Liver (tissue), 7 donors: ENCODE measurements at regions not wholly inside any gene's neighbourhood (a gene's known extent, or its start where the extent isn't known, plus 50 kb on each side); places are given as distances from the start of the nearest gene placed in this dataset.

Source experiments
- DNase-seq: peaks from one replicate; pipeline ENCODE4 v3.0.0-alpha.2; 2017; ENCODE audit warnings: low spot score
- H3K27ac ChIP-seq, 2 donors: one replicate each; pipeline ENCODE4 v1.7.0; 2013; ENCODE audit warnings: inconsistent platforms in 2 of 2, low read length in 2 of 2, control low read depth in 1 of 2, low read depth in 1 of 2, mild to moderate bottlenecking in 1 of 2
- H3K27me3 ChIP-seq, 4 donors: one replicate each; pipeline versions ENCODE4 v1.6.1 to v1.7.0; 2013; ENCODE audit warnings: low read length in 3 of 4, inconsistent platforms in 1 of 4, mild to moderate bottlenecking in 1 of 4, moderate library complexity in 1 of 4; ENCODE audit not compliant: control insufficient read depth in 4 of 4, insufficient read depth in 4 of 4
- H3K36me3 ChIP-seq, 4 donors: one replicate each; pipeline versions ENCODE4 v1.6.1 to v1.7.0; 2013; ENCODE audit warnings: low read length in 3 of 4, mild to moderate bottlenecking in 3 of 4, low read depth in 1 of 4, moderate library complexity in 1 of 4; ENCODE audit not compliant: control insufficient read depth in 4 of 4, insufficient read depth in 3 of 4
- H3K4me1 ChIP-seq, 4 donors: one replicate each; pipeline versions ENCODE4 v1.6.1 to v1.7.0; 2013; ENCODE audit warnings: low read length in 3 of 4, mild to moderate bottlenecking in 3 of 4, moderate library complexity in 1 of 4; ENCODE audit not compliant: control insufficient read depth in 4 of 4, insufficient read depth in 4 of 4
- H3K4me3 ChIP-seq, 3 donors: one replicate each; pipeline versions ENCODE4 v1.6.1 to v1.7.0; 2013; ENCODE audit warnings: low read length in 3 of 3, control low read depth in 1 of 3, low read depth in 1 of 3, mild to moderate bottlenecking in 1 of 3
- H3K9ac ChIP-seq, 2 donors: one replicate each; pipeline ENCODE4 v1.7.0; 2013; ENCODE audit warnings: low read length in 2 of 2, mild to moderate bottlenecking in 2 of 2, moderate library complexity in 2 of 2, control low read depth in 1 of 2, low read depth in 1 of 2
- H3K9me3 ChIP-seq, 4 donors: one replicate each; pipeline versions ENCODE4 v1.6.1 to v1.7.0; 2013; ENCODE audit warnings: low read length in 3 of 4; ENCODE audit not compliant: control insufficient read depth in 4 of 4
- EGR1 ChIP-seq, 2 donors: IDR thresholded peaks; 2 replicates each; pipeline ENCODE4 v1.6.1; 2016 to 2018; ENCODE audit warnings: antibody characterized with exemption in 2 of 2, low read depth in 2 of 2
- HNF4A ChIP-seq, 2 donors: conservative IDR thresholded peaks; 2 replicates each; pipeline ENCODE4 v1.6.1; 2016; ENCODE audit warnings: antibody characterized with exemption in 2 of 2, mild to moderate bottlenecking in 2 of 2
- MAX ChIP-seq: IDR thresholded peaks from 2 replicates; pipeline ENCODE4 v1.6.1; 2016; ENCODE audit warnings: antibody characterized with exemption
- RAD21 ChIP-seq, 2 donors: IDR thresholded peaks; 2 replicates each; pipeline ENCODE4 v1.6.1; 2016; ENCODE audit warnings: antibody characterized with exemption in 2 of 2, mild to moderate bottlenecking in 2 of 2
- TAF1 ChIP-seq: conservative IDR thresholded peaks from 2 replicates; pipeline ENCODE4 v1.6.1; 2016; ENCODE audit warnings: antibody characterized with exemption, mild to moderate bottlenecking
- YY1 ChIP-seq: IDR thresholded peaks from 2 replicates; pipeline ENCODE4 v1.6.1; 2016; ENCODE audit warnings: antibody characterized with exemption, mild to moderate bottlenecking
- ZBTB33 ChIP-seq: IDR thresholded peaks from 2 replicates; pipeline ENCODE4 v1.6.1; 2016; ENCODE audit warnings: antibody characterized with exemption
- WGBS: extraction: QIAGEN DNeasy Blood & Tissue Kit; methylation state at CpG from one replicate; pipeline ENCODE4 v1.1.7; 2013; 5-methylcytosine and 5-hydroxymethylcytosine counted together
- TF ChIP-seq, protein P1 (sequence below): IDR thresholded peaks from 2 replicates; pipeline ENCODE4 v1.6.1; 2016; ENCODE audit warnings: antibody characterized with exemption, mild to moderate bottlenecking
- donor health status: healthy.
- donor health status: healthy.
- donor health status: healthy.
- donor health status: healthy.

DNA sequence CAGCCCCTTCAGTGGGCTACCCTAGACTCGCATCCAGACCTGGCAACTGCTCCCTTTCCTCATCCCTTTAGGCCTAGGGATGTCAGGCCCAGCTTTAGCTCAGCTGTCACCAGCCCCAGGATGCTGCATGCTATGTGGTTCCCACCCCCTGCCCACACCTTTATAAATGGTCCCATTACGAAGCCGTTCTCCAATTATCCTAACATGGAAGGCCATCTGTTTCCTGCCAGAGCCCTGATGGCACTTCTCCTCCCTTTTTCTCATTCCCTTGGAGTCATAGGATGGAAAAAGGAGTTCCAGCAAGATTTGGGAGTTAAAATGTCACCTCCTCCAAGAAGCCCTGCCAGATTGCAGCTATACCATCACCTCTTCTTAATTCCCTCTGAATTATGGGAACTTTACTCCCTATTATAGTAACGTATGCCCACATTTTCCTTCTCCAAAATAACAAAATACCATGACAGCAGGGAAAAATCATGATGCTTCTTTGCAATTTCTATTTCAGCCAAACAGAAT is 205.0 kb upstream of the GRIK3 start:
- Histone ChIP-seq H3K27me3 (peaks cover 0 to 6% (median 0%) of the 10 kb centered on the region in 4 donors), H3K36me3 (no peaks in the 10 kb centered on the region), H3K27ac (no peak overlapping the region), H3K9me3 (no peaks in the 10 kb centered on the region), H3K9ac (no peak overlapping the region), H3K4me3 (no peak overlapping the region), H3K4me1 (no peaks in the 10 kb centered on the region)
- WGBS: 71% methylated on average over 4 of the region's 4 CpGs
- DNase-seq: no peak
- TF ChIP-seq TAF1 (no peak), RAD21 (IDR thresholded peaks at IDR 0.05) (no peak), MAX (no peak)

DNA sequence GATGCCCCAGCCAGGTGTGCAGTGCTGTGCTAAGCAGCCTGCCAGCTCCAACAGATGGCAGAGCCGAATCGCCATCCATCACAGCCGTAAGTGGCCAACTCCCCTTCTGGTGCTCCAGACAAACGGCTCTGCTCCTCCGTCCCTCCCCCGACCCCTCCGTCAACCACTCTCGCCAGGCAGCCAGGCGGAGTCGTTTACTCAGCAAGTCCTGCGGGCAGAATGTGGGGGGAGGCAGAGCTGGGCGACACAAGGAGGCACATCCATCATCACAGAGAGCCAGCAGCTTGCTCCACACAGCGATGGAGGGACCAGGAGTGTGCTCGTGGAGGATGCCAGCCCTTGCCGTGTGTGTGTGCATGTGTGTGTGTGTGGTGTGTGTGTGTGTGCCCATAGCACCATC is 206.6 kb upstream of the GRIK3 start:
- DNase-seq: no peak

More for the DNA sequence above, 206.6 kb upstream of the GRIK3 start:
- Histone ChIP-seq H3K4me3 (no peak overlapping the region), H3K27ac (no peak overlapping the region), H3K4me1 (no peaks in the 10 kb centered on the region), H3K27me3 (peaks cover 0 to 5% (median 0%) of the 10 kb centered on the region in 4 donors), H3K36me3 (no peaks in the 10 kb centered on the region), H3K9me3 (no peaks in the 10 kb centered on the region), H3K9ac (no peak overlapping the region)
- WGBS: 32% methylated on average over 15 of the region's 15 CpGs
- no peak for TF ChIP-seq YY1
- TF ChIP-seq MAX: no peak
- TF ChIP-seq ZBTB33: no peak
- TF ChIP-seq, protein P1, sequence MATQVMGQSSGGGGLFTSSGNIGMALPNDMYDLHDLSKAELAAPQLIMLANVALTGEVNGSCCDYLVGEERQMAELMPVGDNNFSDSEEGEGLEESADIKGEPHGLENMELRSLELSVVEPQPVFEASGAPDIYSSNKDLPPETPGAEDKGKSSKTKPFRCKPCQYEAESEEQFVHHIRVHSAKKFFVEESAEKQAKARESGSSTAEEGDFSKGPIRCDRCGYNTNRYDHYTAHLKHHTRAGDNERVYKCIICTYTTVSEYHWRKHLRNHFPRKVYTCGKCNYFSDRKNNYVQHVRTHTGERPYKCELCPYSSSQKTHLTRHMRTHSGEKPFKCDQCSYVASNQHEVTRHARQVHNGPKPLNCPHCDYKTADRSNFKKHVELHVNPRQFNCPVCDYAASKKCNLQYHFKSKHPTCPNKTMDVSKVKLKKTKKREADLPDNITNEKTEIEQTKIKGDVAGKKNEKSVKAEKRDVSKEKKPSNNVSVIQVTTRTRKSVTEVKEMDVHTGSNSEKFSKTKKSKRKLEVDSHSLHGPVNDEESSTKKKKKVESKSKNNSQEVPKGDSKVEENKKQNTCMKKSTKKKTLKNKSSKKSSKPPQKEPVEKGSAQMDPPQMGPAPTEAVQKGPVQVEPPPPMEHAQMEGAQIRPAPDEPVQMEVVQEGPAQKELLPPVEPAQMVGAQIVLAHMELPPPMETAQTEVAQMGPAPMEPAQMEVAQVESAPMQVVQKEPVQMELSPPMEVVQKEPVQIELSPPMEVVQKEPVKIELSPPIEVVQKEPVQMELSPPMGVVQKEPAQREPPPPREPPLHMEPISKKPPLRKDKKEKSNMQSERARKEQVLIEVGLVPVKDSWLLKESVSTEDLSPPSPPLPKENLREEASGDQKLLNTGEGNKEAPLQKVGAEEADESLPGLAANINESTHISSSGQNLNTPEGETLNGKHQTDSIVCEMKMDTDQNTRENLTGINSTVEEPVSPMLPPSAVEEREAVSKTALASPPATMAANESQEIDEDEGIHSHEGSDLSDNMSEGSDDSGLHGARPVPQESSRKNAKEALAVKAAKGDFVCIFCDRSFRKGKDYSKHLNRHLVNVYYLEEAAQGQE: no peak
- TF ChIP-seq EGR1 (IDR thresholded peaks at IDR 0.05; ENCODE audit: low read depth in 2 of 2): no peak
- no peak for TF ChIP-seq HNF4A (conservative IDR thresholded peaks at IDR 0.05)
